ENCODE measurements at regions not wholly inside any gene's neighbourhood (a gene's known extent, or its start where the extent isn't known, plus 50 kb on each side); places are given as distances from the start of the nearest gene placed in this dataset.

- no peak for TF ChIP-seq CTCF (IDR thresholded peaks at IDR 0.05 in 8 of 11, conservative IDR thresholded peaks at IDR 0.05 in 3 of 11)
- TF ChIP-seq POLR2A (IDR thresholded peaks at IDR 0.05): no peak
- no peak for TF ChIP-seq POLR2AphosphoS5 (IDR thresholded peaks at IDR 0.05)
- no peaks in the 10 kb centered on the region for H3K27me3 ChIP-seq (replicated peaks in 1 of 7)
- no peaks in the 10 kb centered on the region for H3K4me1 ChIP-seq
- no peak overlapping the region for H3K4me3 ChIP-seq
- H3K27ac ChIP-seq: no peak overlapping the region
- DNase-seq: no peak
- H3K36me3 ChIP-seq: no peaks in the 10 kb centered on the region
- intact Hi-C loops (cut with DNase I; ENCODE audit: low total_unique reads): no loop called here
- WGBS, 5 donors: 79 to 93% (median 86%) methylated on average over 5 of the region's 5 CpGs
- H3K9me3 ChIP-seq: peaks cover 0 to 3% (median 0%) of the 10 kb centered on the region in 8 donors
Observed at GRCh38 chr2:41182961-41183360, 731.1 kb upstream of the SLC8A1 start.

GRCh38 chr2:41187376-41188122 lies 735.7 kb upstream of the SLC8A1 start:
- H3K27me3 ChIP-seq (replicated peaks in 1 of 7): no peaks in the 10 kb centered on the region
- DNase-seq: no peak

GRCh38 chr2:41194230-41194629 lies 742.3 kb upstream of the SLC8A1 start:
- H3K9me3 ChIP-seq: no peaks in the 10 kb centered on the region
- DNase-seq: no peak
- no peak overlapping the region for H3K27ac ChIP-seq
- no peaks in the 10 kb centered on the region for H3K36me3 ChIP-seq
- H3K27me3 ChIP-seq (replicated peaks in 1 of 7): no peaks in the 10 kb centered on the region
- H3K4me1 ChIP-seq: peaks cover 0 to 5% (median 0%) of the 10 kb centered on the region in 6 donors
- TF ChIP-seq POLR2AphosphoS5 (IDR thresholded peaks at IDR 0.05): no peak
- no peak for TF ChIP-seq POLR2A (IDR thresholded peaks at IDR 0.05)
- TF ChIP-seq CTCF (IDR thresholded peaks at IDR 0.05 in 8 of 11, conservative IDR thresholded peaks at IDR 0.05 in 3 of 11): no peak
- WGBS, 5 donors: 50 to 68% (median 60%) methylated on average over 5 of the region's 5 CpGs
- no peak overlapping the region for H3K4me3 ChIP-seq
- intact Hi-C loops (cut with DNase I; ENCODE audit: low total_unique reads): no loop called here

More at GRCh38 chr2:41187376-41188122, 735.7 kb upstream of the SLC8A1 start:
- no peak overlapping the region for H3K4me3 ChIP-seq
- H3K4me1 ChIP-seq: no peaks in the 10 kb centered on the region
- H3K36me3 ChIP-seq: no peaks in the 10 kb centered on the region
- no peak for TF ChIP-seq CTCF (IDR thresholded peaks at IDR 0.05 in 8 of 11, conservative IDR thresholded peaks at IDR 0.05 in 3 of 11)
- no peak for TF ChIP-seq POLR2A (IDR thresholded peaks at IDR 0.05)
- TF ChIP-seq POLR2AphosphoS5 (IDR thresholded peaks at IDR 0.05): no peak
- intact Hi-C loops (cut with DNase I; ENCODE audit: low total_unique reads): no loop called here
- H3K9me3 ChIP-seq: no peaks in the 10 kb centered on the region
- 63 to 82% (median 82%) methylated on average over 5 of the region's 5 CpGs for WGBS, 5 donors
- no peak overlapping the region for H3K27ac ChIP-seq

- no peaks in the 10 kb centered on the region for H3K27me3 ChIP-seq (replicated peaks in 1 of 7)
- no peak overlapping the region for H3K27ac ChIP-seq
- 90 to 95% (median 91%) methylated on average over 4 of the region's 4 CpGs for WGBS, 5 donors
- H3K4me3 ChIP-seq: no peak overlapping the region
- H3K36me3 ChIP-seq: no peaks in the 10 kb centered on the region
- DNase-seq: no peak
- H3K9me3 ChIP-seq: no peaks in the 10 kb centered on the region
- no peak for TF ChIP-seq POLR2A (IDR thresholded peaks at IDR 0.05)
- no peak for TF ChIP-seq POLR2AphosphoS5 (IDR thresholded peaks at IDR 0.05)
- no peak for TF ChIP-seq CTCF (IDR thresholded peaks at IDR 0.05 in 8 of 11, conservative IDR thresholded peaks at IDR 0.05 in 3 of 11)
- peaks cover 0 to 5% (median 0%) of the 10 kb centered on the region in 6 donors for H3K4me1 ChIP-seq
- intact Hi-C loops (cut with DNase I; ENCODE audit: low total_unique reads): no loop called here
Observed at GRCh38 chr2:41197781-41198180, 745.9 kb upstream of the SLC8A1 start.
